ENCODE measurements at regions not wholly inside any gene's neighbourhood (a gene's known extent, or its start where the extent isn't known, plus 50 kb on each side); places are given as distances from the start of the nearest gene placed in this dataset.
"Not testable (repeated sequence)": the region's sequence is repeated elsewhere in the genome, so short reads cannot be mapped to it uniquely, and the experiment has no call there.

DNA sequence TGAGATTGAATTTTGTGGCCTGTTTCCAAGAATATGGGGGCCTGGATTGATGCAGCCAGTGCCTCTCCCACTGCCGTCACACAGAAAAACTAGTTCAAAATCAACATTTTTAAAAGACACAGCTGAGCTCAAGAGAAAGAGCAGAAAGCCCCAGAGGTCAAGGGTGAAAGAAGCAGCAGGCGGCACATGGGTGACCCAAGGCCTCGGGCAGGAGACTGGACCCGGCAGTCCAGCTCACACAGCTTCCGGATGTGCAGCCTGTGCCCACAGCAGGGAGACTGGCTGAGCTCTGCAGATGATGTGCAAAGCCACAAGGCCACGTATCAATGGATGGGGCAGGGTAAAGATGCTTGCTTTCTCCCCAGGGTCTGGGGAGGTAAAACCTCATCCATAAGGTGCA, 50.4 kb upstream of the RNF32 start:
- DNase-seq (ENCODE audit: low read depth in 2 of 2), result no peak

GRCh38 chr7:156589808-156590207, 50.8 kb upstream of the RNF32 start:
- no peak for DNase-seq (ENCODE audit: low read depth in 2 of 2)

GRCh38 chr7:156585926-156586325, 54.6 kb upstream of the RNF32 start:
- DNase-seq (ENCODE audit: low read depth in 2 of 2), result no peak

GRCh38 chr7:156585025-156585648, 55.4 kb upstream of the RNF32 start:
- DNase-seq (ENCODE audit: low read depth in 2 of 2), result no peak

DNA sequence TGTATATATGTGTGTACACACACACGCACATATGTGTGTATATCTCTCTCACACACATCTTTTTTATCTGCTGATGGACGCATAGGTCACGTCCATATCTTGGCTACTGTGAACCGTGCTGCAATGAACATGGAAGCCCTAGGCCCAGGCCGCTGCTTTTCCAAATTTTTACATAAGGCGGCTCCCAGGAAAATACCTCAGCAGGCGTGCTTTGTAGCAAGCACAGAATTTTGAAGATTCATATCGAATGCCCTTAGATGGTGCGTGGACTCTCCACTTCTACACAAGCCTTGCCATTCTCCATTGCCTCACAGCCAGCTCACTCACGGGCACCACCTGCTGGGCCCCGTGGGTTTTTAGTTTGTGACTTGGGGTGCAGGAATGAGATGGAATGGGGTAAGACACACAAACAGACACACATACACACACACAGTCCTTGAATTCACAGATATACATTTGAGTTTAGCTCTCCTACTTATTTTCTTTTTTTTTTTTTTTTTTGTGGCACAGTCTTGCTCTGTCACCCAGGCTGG, 57.9 kb upstream of the RNF32 start:
- no peak for DNase-seq (ENCODE audit: low read depth in 2 of 2)

GRCh38 chr7:156580036-156580435, 60.5 kb upstream of the RNF32 start:
- DNase-seq (ENCODE audit: low read depth in 2 of 2), result no peak

DNA sequence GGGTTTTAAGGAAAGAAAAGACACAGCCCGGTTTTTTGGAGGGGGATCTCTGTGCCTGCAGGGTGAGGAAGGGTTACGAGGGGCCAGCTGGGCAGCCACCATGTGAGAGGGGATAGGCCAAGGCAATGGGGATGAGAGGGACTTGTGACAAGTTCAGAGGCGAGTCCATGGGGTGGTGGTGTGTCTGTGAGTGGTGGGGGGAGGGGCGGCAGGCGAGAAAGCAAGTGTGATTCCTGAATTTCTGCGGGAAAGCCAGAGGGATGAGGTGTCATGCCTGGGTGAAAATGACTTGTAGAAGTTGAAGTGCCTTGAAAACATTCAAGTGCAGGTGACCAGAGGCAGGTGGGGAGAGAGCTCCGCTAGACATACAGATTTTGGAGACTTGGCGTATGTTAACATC, 61.0 kb upstream of the RNF32 start:
- DNase-seq (ENCODE audit: low read depth in 2 of 2), result no peak

DNA sequence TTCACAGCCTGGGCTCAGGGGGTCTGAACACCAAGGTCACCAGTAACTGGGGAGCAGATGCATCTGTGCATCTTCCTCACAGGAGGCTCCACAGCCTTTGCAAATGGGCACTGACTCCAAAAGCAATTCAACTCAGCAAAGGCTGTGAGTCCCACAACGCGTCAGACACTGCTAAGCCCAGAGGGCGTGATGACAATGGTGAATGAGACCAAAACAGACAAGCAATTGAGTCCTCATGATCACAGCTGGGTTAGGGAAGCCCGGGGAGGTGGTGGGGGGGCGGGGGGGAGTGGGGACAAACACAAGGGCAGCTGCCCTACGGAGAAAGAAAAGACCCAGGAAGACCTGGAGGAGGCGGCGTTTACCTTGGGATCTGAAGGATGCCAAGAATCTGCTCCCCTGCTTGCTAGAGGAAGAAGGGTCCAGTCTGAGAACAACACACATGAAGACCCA, 61.6 kb upstream of the RNF32 start:
- DNase-seq (ENCODE audit: low read depth in 2 of 2), result no peak

DNA sequence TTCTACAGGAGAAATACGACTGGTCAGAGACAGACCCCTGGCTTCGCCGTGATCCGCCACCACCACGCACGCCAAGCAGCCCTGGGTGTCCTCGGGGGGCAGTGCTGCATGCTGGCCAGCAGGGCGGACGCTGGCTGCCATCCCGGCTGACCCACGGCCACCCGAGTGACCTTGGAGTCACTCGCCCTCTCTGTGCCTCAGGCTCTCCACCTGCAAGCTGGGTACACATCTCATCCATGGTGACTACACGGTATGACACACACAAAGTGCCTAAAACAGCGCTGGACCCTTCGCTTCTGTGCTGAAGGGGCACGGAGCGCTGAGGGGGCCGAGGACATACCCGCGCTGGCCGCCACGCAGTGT, 62.0 kb upstream of the RNF32 start:
- DNase-seq (ENCODE audit: low read depth in 2 of 2), result no peak

DNA sequence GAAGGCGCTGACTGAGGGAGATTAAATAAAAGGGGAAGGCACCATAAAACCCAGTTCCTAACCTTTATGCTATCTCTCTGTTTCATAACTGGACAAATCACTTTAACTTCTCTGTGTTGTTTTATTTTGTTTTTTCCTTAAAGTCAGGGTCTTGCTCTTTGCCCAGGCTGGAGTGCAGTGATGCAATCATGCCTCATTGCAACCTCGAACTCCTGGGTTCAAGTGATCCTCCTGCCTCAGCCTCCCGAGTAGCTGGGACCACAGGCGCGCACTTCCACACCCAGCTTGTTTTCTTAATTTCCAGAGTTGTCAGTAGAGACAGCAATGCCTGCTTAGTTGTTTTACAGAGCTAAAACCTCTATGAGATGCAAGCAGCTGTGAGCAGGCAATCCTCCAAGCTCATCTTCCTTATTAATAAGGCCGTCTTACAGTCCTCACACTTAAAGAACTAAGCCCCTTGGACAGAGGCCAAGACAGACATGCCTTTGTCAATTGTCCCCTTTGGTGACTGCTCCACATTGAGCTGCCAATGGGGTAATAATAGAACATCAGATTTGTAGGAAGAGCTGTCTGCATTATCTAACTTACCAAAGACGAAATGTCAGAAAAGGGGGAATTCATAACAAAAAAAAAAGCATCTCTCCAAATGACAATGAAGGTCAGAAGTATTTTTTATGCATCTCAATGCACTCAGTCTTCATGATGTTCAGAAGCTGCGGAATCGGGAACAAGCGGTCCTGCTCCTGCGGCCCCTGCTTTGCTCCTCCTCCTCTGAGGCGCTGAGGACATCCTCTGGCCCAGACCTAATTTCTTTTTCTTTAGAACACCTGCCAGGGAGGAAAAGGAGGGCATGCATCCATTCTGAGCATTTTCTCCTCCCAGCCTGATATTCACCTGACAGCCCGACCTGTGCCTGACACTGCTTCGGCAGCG, 62.7 kb upstream of the RNF32 start:
- no peak for DNase-seq (ENCODE audit: low read depth in 2 of 2)

DNA sequence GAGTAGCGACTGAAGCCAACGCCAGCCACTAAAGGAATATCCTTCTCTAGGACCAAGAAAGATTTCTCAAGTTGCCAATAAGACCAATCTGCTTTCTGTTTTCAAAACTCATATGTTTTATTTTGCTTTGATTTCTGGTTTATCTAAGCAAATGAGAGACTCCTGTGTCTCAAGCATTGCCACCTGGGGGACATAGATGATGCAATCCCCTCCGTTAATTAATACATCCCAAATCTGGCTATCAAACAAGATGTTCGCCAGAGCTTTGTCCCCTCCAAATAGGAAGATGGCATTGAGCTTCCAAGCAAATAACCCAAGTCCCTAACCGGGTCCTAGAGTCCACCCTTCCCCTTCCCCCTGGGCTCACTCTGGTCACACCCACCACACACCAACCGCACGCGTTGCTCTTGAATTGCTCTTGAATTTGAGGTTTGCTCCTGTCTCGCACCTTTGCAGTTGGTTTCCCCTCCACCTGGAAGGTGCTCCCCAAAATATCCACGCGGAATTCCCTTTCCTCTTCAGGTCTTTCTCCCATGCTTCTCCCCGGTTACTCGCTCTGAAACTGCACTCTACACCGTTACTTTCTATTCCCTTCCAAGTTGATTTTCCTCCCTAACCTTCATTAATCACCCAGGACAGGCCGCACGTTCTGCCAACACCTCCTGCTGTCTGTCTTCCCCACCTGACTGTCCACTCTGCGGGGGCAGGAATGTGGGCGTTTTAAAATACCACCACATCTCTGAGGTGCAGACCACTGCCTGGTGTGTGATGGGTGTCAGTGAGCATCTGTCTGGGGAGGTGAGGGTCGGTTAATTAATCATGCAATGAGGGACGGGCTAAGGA, 64.1 kb upstream of the RNF32 start:
- no peak for DNase-seq (ENCODE audit: low read depth in 2 of 2)

DNA sequence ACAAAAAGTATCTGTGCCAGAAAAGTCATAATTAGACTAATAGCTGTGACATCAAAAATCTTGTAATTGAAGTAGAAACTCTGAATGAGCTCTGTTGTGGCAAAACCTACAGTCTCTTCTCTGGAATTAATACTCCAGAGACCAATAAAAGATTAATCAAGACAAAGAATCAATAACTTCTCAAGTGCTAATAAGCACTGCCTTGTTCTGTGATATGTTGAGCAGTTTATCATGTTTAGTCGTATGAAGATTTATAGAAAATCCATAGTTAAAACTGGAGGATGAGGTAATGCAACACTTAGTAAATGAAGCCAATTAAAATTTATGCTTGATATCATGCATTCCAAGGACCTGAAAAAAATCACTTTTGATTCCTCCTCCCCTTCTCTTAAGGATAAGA, 72.3 kb upstream of the RNF32 start:
- DNase-seq (ENCODE audit: low read depth in 2 of 2), result no peak

DNA sequence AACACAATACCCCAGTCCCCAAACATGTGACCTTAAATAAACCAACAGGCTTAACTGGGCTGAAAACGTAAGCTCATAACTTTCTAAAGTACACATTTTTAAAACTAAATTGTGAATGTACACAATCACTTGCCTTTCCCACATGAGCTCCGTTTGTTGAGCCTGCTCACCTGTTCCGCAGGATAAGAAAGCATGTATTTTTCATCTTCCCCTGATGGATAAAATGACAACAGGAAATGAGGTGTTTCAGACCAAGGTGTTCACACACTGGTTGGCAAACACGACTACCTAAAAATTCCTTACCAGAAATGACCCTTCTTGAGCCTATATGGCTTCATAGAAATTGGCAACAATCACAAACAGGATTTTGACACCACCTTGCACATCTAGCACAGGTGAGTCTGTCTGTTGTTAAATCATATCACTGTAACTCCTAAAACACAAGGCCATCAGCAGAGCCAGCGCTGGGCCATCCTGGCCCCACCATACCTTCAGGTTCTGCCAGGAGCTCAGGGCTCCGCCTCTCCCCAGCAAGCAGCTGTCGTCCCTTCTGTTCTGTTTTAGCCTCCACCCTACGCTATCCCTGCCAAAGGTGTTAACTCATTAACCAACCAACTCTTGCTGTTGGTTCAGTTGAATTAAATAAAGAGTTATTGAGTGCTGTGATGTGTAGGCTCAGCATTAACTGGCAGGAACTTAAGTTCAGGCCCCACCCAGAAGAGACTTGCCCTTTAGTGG, 73.6 kb upstream of the RNF32 start:
- no peak for DNase-seq (ENCODE audit: low read depth in 2 of 2)

GRCh38 chr7:156565002-156565401, 75.6 kb upstream of the RNF32 start:
- not testable (repeated sequence) for DNase-seq (ENCODE audit: low read depth in 2 of 2)

DNA sequence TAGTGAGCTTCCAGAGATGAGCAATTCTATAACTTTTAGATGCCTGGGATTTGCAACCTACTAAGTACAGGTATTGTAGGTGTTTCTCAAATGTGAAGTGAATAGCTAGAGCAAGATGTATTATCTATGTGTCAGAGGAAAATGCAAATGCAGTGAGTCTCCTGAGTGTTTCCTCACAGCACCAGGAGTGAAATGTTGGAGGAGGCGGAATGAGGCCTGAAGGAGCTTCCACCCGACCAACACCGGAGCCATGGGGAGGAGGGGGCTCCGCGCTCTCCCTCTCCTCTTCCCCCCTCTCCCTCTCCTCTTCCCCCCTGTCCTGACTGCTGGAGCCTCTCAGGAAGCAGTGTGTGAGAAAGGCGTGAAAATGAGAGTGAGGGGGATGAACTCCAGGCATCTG, 79.9 kb upstream of the RNF32 start:
- no peak for DNase-seq (ENCODE audit: low read depth in 2 of 2)

- DNase-seq (ENCODE audit: low read depth in 2 of 2), result no peak
Measured at GRCh38 chr7:156560075-156560474, 80.5 kb upstream of the RNF32 start.

DNA sequence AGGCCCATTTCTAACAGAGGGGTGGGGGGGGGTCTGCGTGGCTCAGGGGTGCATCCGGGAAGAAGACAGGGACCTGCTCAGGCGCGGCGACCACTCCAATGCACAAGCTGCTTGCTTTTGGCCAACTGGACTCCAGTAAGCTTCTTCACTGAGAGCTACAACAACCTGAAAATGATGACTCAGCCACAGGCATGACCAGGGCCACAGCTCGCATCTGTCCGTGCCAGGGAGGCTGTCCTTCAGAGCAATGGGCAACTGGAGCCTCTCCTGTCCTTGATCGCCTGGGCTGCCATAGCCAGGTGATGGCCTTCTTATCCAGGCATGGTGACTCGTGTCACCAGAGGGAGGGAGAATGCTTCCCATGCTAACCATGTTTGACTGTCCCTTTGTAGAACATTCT, 81.6 kb upstream of the RNF32 start:
- no peak for DNase-seq (ENCODE audit: low read depth in 2 of 2)

DNA sequence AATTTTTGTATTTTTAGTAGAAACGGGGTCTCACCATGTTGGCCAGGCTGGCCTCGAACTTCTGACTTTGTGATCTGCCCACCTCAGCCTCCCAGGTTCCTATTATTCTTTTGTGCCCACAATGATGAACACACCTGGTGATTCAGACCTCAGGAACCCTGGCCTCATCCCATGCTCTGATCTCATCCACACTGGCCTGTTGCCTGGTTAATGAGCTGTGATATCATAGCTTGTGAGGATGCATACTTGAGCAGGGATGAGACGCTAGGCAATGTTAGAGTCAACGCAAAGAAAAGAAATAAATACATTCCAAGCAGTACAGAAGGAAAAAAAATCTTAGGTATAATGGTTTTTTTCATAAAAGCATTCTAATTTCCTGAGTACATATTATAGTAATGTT, 82.4 kb upstream of the RNF32 start:
- DNase-seq (ENCODE audit: low read depth in 2 of 2), result no peak

DNA sequence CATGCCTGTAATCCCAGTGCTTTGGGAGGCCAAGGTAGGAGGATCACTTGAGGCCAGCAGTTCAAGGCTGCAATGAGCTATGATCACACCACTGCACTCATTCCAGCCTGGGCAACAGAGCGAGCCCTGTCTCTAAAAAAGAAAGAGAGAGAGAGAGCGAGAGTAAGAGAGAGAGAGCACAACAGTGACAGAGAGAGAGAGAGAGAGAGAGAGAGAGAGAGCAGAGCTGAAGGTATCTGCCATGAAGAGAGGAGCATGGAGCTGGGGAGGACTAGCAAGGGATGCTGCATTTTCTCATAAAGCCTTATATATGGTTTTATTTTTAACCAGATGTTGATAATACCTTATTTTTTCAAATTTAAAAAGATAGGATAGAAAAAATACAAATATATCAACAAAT, 84.5 kb upstream of the RNF32 start:
- DNase-seq (ENCODE audit: low read depth in 2 of 2), result no peak

- no peak for DNase-seq (ENCODE audit: low read depth in 2 of 2)
Measured at GRCh38 chr7:156554488-156554887, 86.1 kb upstream of the RNF32 start.

GRCh38 chr7:156549636-156550035, 90.9 kb upstream of the RNF32 start:
- DNase-seq (ENCODE audit: low read depth in 2 of 2), result no peak

Data from fibroblast of skin of left quadriceps (primary cell).